ENCODE measurements at regions not wholly inside any gene's neighbourhood (a gene's known extent, or its start where the extent isn't known, plus 50 kb on each side); places are given as distances from the start of the nearest gene placed in this dataset.

DNA sequence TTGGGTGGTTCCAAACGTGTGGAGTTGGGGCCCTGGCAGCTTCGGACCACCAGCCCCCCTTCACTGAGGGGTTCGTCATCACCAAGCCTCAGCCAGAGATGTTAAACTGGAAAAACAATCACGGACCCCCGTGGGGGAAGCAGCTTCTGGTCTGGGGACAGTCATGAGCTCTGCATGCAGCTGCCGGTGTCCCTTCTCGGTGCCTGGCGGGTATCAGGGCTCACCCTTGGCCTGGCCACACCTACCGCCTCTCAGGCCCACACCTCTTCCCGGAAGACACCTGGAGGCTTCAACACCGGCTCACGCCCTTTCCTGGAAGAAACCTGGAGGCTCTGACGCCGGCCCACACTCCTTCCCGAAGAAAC lies 77.8 kb upstream of the BHLHE23 start:
- no peak for DNase-seq (ENCODE audit: low spot score)
- TF ChIP-seq, protein P1, sequence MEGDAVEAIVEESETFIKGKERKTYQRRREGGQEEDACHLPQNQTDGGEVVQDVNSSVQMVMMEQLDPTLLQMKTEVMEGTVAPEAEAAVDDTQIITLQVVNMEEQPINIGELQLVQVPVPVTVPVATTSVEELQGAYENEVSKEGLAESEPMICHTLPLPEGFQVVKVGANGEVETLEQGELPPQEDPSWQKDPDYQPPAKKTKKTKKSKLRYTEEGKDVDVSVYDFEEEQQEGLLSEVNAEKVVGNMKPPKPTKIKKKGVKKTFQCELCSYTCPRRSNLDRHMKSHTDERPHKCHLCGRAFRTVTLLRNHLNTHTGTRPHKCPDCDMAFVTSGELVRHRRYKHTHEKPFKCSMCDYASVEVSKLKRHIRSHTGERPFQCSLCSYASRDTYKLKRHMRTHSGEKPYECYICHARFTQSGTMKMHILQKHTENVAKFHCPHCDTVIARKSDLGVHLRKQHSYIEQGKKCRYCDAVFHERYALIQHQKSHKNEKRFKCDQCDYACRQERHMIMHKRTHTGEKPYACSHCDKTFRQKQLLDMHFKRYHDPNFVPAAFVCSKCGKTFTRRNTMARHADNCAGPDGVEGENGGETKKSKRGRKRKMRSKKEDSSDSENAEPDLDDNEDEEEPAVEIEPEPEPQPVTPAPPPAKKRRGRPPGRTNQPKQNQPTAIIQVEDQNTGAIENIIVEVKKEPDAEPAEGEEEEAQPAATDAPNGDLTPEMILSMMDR (IDR thresholded peaks at IDR 0.05; ENCODE audit: extremely low read depth, missing control alignments), result no peak

GRCh38 chr20:63083831-63084562 lies 77.2 kb upstream of the BHLHE23 start:
- TF ChIP-seq, protein P1 (IDR thresholded peaks at IDR 0.05; ENCODE audit: extremely low read depth, missing control alignments), result no peak
- DNase-seq (ENCODE audit: low spot score), result no peak

GRCh38 chr20:63082939-63083735 lies 76.4 kb upstream of the BHLHE23 start:
- TF ChIP-seq, protein P1 (IDR thresholded peaks at IDR 0.05; ENCODE audit: extremely low read depth, missing control alignments), result no peak
- DNase-seq (ENCODE audit: low spot score), result no peak

DNA sequence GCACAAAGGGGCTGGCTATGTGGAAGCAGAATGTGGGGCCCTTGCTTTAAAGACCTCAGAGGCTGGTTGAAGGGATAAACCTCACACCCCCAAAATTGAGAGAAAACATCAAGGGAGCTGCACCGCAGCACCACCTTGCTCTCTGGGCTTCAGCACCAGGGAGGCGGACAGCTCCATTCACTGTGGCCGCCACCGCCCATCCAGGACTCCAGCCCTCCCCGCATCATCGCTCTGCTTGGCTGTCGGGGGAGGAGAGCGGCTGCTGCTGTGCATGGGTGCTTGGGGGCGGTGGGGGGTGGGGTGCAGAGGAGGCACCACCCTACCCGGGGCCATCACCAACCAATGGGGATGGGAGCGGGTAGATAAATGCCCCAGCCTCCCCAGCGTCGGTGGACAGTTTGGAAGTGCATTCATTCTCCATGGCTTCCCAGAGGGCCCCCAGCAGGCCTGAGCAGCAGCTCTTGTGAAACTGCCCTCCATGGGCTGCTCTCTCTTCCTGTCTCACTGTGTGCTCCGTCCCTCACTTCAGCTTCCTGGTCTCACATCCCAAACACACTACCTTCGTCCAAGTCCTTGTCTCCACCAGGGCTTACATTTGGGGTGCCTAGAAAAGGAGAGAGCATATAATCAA lies 75.7 kb upstream of the BHLHE23 start:
- DNase-seq (ENCODE audit: low spot score), result peak; percentile 81
- TF ChIP-seq, protein P1 (IDR thresholded peaks at IDR 0.05; ENCODE audit: extremely low read depth, missing control alignments), result no peak

DNA sequence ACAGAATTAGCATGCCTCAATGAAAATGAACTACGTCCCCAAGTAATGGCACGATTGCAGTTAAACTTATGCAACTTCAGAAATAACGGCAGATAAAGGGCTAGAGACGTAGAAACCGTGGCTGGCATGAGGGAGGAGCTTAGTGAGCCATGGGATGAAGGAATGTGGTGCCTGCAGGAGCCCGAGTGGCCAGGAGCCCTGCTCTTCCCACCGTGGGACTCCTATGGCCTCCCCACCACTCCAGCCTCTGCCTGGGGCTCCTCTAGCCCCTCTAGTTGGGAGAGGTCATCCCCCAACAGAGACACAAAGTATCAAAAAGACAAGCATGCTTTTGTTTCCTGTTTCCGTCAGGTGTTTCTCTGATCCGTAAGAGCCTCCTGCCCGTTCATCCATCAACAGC lies 75.1 kb upstream of the BHLHE23 start:
- TF ChIP-seq, protein P1 (IDR thresholded peaks at IDR 0.05; ENCODE audit: extremely low read depth, missing control alignments), result no peak
- no peak for DNase-seq (ENCODE audit: low spot score)

- DNase-seq (ENCODE audit: low spot score), result no peak
- TF ChIP-seq, protein P1 (IDR thresholded peaks at IDR 0.05; ENCODE audit: extremely low read depth, missing control alignments), result no peak
Measured at GRCh38 chr20:63081351-63081750, 74.6 kb upstream of the BHLHE23 start.

GRCh38 chr20:63080811-63081210 lies 74.0 kb upstream of the BHLHE23 start:
- TF ChIP-seq, protein P1 (IDR thresholded peaks at IDR 0.05; ENCODE audit: extremely low read depth, missing control alignments), result no peak
- DNase-seq (ENCODE audit: low spot score), result no peak
